Thyroid gland (tissue), 4 donors: ENCODE measurements at regions not wholly inside any gene's neighbourhood (a gene's known extent, or its start where the extent isn't known, plus 50 kb on each side); places are given as distances from the start of the nearest gene placed in this dataset.

Experiments
- POLR2A ChIP-seq, 2 donors: fragments of 450-650 bp; IDR thresholded peaks; one replicate each; pipeline ENCODE4 v1.6.1; 2017; ENCODE audit warnings: antibody characterized with exemption in 2 of 2, mild to moderate bottlenecking in 2 of 2, moderate library complexity in 1 of 2
- TF ChIP-seq, protein P1 (sequence below), 6 experiments: fragments of 200-600 bp in 3 of 6; fragments of 450-650 bp in 3 of 6; sonication (generic) in 3 of 6; IDR thresholded peaks; one replicate each; pipeline ENCODE4 v1.5.1; 2016 to 2019; ENCODE audit warnings: antibody characterized with exemption in 6 of 6, mild to moderate bottlenecking in 2 of 6, inconsistent platforms in 1 of 6, moderate library complexity in 1 of 6

GRCh38 chr4:128338634-128339355, 51.2 kb upstream of the PGRMC2 start:
- TF ChIP-seq, protein P1, sequence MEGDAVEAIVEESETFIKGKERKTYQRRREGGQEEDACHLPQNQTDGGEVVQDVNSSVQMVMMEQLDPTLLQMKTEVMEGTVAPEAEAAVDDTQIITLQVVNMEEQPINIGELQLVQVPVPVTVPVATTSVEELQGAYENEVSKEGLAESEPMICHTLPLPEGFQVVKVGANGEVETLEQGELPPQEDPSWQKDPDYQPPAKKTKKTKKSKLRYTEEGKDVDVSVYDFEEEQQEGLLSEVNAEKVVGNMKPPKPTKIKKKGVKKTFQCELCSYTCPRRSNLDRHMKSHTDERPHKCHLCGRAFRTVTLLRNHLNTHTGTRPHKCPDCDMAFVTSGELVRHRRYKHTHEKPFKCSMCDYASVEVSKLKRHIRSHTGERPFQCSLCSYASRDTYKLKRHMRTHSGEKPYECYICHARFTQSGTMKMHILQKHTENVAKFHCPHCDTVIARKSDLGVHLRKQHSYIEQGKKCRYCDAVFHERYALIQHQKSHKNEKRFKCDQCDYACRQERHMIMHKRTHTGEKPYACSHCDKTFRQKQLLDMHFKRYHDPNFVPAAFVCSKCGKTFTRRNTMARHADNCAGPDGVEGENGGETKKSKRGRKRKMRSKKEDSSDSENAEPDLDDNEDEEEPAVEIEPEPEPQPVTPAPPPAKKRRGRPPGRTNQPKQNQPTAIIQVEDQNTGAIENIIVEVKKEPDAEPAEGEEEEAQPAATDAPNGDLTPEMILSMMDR (IDR thresholded peaks at IDR 0.05), result no peak
- TF ChIP-seq POLR2A (IDR thresholded peaks at IDR 0.05), result no peak
